ENCODE measurements at regions not wholly inside any gene's neighbourhood (a gene's known extent, or its start where the extent isn't known, plus 50 kb on each side); places are given as distances from the start of the nearest gene placed in this dataset.

DNA sequence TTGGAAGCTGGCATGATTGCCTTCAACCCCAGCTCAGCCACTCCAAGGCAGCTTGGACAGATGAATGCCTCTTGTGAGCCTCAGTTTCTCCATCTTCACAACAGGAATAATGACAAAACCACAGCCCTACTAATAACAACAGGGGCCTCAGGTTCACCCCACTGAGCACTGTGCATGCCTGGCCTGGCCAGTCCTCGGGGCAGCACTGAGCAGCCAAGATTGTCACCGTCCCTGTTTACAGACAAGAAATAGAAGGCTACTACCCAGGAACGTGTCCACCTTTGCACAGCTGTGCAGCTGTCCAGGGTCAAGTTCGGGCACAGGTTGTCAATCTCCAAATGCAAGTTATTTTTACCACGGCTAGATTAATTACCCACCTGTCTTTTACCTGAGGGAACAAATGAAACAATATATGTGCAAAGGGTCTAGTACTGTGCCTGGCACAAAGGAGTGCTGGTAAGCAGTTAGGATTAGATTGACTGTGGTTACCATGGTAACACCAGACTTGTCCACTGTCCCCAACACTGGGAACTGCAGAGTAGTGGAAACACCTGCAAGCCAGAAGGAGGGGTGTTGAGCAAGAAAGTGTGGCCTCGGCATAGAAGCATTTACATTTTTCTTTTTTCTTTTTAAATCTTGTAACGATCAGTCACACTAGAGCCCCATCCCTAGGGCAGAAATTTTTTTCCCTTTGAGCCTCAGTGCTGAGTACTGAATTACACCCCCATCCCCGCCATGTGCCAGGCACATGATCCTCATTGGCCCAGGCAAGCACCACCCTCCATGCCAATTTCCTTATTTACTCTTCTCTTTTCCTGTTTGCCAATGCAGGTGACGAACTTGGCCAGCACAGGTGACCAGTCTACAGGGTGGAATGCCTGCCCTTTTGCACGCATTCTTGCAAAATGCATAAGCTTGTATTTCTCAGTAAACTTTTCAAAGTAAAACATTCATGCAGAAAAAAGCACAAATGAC, 66.3 kb upstream of the SLC6A6 start:
- no peak for DNase-seq (ENCODE audit: low read depth in 2 of 2)

DNA sequence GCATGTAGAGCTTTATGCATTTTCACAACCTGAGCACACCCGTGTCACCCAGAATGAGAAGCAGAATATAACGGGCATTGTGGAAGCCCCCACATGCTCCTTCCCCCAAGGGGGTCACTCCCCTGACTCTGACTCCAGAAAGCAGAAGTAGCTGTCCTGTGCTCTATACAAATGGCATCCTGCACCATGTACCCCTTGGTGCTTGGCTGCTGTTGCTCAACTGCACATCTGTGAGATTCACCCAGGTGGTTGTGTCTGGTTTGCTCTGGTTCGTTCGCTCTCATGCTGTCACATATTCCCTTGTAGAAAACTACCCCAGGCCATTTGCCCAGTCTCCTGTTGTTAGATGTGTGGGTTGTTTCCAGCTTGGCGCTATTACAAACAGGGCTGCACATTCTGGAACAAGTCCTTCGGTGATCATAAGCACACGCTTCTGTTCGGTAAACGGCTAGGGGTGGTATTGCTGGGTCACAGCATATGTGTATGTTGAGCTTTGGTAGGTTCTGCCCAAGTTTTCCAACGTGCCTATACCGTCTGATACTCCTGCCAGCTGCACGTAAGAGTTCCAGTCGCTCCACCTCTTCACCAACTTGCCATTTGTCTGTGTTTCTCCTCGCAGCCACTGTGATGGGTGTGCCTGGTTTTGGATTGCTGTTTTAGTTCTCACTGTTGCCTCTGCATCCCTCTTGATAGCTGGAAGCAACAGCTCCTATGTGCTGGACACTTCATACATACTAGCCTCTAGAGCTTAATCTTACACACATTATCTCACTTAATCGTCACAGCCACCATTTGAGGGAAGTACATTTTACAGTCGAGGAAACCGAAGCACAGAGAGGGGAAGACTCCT, 65.4 kb upstream of the SLC6A6 start:
- DNase-seq (ENCODE audit: low read depth in 2 of 2): no peak

DNA sequence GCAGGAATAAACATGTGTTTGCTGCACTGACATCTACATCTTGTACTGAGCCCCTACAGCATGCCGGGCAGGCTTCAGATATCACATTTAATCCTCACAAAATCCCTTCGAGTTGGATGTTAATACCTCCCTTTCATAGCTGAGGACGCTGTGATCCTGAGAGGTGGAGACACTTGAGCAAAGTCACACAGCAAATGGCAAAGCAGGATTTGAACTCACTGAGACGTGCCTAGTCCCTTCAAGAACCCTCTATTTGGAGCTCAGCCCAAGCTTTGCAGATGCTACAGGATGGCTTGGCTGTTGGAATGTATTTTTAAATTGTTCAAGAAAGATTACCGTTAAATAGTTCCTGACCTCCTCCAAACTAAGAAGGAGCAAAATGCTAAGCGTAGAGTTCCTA, 64.6 kb upstream of the SLC6A6 start:
- no peak for DNase-seq (ENCODE audit: low read depth in 2 of 2)

DNA sequence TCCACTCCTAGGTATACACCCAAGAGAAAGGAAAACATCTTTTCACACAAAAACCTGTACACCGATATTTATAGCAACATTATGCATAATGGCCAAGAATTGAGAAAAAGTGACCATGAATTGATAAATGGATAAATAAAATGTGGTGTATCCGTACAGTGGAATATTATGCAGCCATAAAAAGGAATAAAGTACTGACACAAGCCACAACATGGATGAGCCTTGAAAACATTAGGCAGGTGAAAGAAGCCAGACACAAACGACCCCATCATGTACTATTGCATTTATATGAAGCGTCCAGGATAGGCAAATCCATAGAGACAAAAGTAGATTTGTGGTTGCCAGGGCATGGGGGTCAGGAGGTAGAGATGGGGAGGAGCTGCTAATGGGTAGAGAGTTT, 64.2 kb upstream of the SLC6A6 start:
- no peak for DNase-seq (ENCODE audit: low read depth in 2 of 2)

DNA sequence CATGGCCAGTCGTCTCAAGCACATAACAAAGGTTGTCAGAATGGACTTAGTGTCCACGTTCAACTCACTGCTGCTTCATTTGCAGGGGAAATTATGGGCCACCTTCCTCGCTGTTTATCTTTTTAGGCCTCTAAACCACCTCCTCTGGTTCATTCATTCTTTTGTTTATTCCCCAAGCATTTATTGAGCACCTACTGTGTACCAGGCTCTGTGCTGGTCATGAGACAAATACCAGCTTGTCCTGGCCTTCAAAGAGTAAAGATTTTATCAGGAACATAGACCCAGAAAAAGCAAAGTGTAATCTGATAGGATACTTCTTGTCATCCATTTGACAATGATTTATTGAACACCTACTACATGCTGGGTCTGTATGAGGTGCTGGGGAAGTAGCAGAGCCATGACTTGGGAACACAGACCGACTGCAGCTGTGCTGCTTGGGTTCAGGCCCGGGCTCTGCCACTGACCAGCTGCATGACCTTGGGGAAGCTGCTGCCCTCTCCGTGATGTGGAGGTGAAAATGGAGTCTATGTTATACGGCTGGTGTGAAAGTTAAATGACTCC, 63.4 kb upstream of the SLC6A6 start:
- no peak for DNase-seq (ENCODE audit: low read depth in 2 of 2)

DNA sequence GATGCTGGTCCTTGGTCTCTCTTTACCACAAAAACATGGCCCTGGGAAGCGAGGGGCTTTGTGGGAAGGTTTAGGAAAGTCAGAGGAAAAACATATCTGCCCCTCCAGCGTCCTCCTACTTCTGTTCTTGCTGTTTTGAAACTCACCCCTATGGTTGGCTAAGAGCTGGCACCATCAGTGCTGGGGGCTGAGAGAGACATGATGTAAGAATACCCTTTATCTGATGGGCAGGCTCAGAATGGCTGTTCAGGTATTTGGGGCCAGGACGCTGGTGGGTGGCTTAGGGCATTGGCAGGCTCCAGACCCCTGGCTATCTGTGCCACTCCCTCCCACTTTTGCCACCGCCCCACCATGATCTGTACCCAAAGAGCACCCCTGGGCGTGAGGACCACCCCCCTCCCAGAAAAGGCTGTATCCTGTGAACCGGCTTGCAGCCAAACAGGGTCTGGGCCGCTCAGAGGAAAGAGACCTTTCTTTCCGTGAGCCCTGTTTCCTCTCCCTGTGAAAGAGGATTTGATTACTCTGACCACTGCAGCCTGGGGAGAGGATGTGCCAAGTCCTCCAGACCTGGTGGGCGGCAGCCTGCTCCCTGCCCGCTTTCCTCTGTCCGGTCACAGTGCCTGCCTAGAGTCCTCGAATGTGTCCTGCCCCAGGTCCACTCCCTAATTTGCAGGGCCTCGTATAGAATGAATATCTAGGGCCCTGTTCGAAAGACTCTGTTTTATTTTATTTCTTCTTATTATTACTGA, 61.3 kb upstream of the SLC6A6 start:
- DNase-seq (ENCODE audit: low read depth in 2 of 2): no peak

DNA sequence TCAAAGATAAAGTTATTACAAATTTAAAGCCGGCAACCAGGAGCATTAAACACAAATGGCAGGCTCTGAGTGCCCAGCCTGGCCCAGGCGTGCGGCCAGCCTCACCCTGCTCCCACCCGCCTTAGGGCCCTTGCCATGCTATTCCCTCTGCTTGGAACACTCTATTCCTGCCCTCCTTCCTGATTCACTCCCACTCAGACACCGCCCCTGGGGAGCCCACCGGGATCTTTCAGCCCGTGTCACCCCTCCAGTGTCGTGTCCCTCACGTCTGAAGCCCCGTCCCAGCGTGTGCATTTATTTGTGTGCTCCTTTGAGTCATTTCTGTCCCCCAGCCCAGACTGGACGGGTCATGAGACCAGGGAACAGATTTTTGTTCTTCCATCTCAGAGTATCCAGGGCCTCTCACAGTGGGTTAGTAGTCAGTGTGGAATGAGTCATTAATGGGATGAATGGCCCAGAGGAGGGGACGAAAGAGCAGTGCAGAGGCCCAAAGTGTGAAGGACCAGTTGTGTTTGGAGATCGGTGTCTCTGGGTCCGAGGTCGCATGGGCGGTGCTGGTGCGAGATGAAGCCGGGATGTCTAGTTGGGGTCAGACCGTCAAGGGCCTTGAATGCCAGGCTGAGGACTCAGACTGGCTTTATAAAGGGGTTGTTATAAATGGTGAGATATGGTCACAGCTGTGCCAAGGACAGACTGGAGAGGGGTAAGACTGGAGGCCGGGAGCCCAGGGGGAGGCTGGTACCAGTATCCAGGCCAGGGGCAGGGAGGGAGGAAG, 58.9 kb upstream of the SLC6A6 start:
- no peak for DNase-seq (ENCODE audit: low read depth in 2 of 2)

DNA sequence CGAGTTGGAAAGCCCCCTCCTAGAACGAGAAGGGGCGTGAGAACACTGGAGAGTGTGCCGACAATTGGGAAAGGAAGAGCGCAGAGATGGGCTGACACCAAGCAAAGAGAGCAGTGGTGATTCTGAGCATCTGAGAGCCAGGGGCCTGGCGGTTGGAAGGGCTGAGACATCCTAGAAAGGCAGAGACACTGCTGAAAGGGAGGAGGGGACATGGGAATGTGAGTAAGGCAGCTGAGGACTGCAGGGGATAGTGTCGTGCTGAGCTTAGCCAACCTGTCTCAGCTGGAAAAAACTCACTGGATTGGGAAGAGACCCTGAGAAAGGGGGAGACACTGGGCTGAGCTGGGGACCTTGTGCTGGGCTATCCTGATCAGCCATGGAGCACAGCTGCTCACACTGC, 58.1 kb upstream of the SLC6A6 start:
- no peak for DNase-seq (ENCODE audit: low read depth in 2 of 2)

DNA sequence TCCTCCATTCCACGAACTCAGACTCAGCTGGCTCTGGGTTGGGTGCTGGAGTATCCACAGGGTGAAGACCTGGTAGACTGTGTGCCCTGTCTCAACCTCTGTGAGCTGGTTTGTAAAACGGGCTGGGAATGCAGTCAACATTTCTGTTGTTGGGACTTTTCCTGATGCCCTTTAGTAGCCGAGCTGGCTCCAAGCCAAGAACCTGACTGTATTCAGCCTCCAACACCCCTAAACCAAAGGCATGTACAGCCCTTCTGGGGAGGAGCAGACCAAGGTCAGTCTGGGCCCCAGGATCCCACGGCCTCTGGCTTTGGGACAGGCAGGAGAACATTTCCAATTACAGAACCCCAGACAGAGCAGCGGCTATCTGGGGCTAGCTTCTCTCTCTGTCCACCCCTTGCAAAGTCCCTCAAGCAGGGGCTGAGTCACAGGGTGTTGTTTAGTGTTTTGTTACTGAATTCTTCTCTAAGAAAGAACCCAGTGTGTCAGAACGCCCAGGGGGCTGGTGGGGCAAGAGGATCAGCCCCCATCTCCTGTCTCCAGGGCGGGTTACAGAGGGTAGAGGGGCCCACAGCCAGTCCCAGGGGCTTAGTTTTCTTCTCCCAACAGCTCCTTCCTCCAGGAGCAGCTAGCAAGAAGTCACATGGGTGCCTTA, 56.8 kb upstream of the SLC6A6 start:
- no peak for DNase-seq (ENCODE audit: low read depth in 2 of 2)

DNA sequence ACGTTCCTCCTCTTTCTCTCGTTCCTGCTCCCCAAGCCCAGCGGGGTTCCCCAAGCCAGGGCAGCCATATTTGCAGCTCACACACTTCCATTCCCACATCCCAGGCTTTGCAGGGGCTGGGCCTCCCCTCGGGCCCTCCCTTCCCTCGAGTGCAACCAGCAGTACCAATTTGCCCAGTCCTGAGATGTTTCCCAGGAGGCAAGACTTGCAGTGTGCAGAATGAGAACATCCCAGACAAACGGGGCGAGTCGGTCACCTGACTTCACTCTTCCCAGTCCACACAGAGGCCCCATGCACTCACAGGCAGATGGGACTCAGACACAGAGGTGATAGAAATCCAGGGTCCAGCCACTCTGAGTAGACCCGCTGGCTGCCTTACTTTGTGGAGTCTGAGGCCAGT, 56.2 kb upstream of the SLC6A6 start:
- no peak for DNase-seq (ENCODE audit: low read depth in 2 of 2)

DNA sequence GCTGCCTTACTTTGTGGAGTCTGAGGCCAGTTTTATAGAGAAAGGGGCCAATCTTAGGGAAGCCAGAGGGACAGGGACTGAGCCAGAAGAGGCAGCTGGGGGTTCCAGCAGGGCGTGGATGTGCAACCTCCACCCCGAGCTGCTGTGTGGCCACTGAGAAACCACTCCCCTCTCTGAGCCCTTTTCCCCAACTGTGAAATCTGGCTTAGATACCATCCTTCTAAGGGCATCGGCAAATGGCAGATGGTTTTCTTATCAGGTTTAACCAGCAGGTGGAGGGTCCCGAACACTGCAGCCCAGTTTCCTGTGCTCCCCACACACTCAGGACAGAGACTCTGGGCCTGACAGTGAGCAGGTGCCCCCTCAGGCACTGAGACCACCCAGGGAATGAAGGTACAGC, 55.8 kb upstream of the SLC6A6 start:
- no peak for DNase-seq (ENCODE audit: low read depth in 2 of 2)

DNA sequence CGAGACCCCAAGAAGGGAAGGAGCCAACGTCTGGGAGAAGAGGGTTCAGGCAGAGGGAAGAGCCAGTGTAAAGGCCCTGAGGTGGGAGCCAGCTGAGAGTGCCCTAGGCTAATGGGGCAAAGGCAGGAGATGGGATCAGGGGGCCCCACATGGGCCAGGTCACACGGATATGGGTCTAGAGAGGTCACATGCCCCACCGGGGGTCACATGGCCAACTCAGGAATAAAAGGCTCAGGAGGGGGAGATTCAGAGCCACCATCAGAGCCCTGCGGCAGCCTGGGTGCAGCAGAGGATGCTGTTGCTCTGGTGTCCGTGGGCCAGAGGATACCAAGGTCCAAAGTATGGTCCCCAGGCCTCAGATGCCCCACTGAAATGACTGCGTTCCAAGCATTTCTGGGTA, 55.3 kb upstream of the SLC6A6 start:
- DNase-seq (ENCODE audit: low read depth in 2 of 2): no peak

DNA sequence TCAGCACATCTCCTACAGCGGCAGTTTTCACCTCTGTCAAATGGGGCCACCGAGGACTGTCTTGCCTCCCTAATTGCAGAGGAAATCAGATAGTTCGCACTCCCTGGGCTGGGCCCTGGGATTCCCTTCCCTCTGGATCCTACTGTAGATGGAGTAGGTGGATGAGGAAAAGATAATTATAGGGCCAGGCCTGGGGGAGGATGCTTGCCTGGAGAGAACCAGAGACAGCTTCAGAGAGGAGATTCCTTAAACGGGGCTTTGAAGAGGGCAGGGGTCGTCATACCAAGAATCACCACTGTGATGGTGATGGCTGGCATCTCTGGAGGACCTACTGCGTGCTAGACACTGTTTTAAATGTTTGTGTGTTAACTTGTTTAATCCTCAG, 50.8 kb upstream of the SLC6A6 start:
- DNase-seq (ENCODE audit: low read depth in 2 of 2): no peak

DNA sequence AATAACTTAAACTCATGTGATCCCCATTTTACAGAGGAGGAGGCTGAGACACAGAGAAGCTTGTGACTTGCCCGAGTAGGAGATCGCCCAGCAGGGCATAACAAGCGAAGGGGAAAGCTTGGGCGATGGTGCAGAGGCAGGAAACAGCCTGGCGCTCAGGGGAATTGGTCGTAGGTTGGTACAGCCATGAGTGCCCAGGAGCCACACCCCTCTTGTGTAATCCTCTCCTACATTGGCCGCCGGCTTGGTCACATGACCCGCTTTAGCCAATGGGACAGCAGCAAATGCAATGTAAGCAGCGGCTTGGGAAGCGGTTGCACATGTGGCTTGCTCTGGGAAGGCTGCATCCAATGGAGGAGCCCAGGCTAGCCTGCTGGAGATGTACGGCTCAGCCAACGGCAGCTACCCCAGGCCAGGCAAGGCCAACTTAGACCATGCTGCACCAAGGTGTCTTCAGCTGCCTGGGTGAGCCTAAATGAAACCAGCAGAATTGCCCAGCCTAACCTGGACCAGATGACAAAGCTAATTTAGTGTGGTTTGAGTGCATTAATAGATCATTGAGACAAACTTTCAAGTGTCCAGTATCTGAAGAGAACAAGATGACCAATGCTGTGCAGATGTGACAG, 50.3 kb upstream of the SLC6A6 start:
- DNase-seq (ENCODE audit: low read depth in 2 of 2): no peak

All from fibroblast of skin of left biceps (primary cell).